Endothelial cell of umbilical vein (primary cell): ENCODE measurements at regions not wholly inside any gene's neighbourhood (a gene's known extent, or its start where the extent isn't known, plus 50 kb on each side); places are given as distances from the start of the nearest gene placed in this dataset.

Experiments used
- BruUV-seq: library from RNA; stranded (reverse); fragments of 400-500 nt; replicated peaks from 2 replicates; lab custom pipeline; 2021; lab: Mats Ljungman, UMichigan
- CTCF ChIA-PET: fragments of 300-600, 350-600 bp; sonication (Branson Sonifier 250); formaldehyde crosslinking; loops from one replicate; lab custom pipeline; 2021; ENCODE audit warnings: antibody characterized with exemption, inconsistent platforms; lab: Charles Lee
- POLR2A ChIA-PET: fragments of 300-600, 350-600 bp; sonication (Branson Sonifier 250); formaldehyde crosslinking; loops from one replicate; lab custom pipeline; 2021; ENCODE audit warnings: antibody characterized with exemption, inconsistent platforms; lab: Charles Lee
- DNase-seq: peaks from one replicate; pipeline ENCODE4 v3.0.0-alpha.2; 2011; ENCODE audit warnings: low read depth, low spot score
- FAIRE-seq: peaks from 2 replicates; lab custom pipeline; 2011; peaks lifted over from hg19 to GRCh38; lab: Jason Lieb, UNC
- H2AFZ ChIP-seq: 2 replicates; pipeline ENCODE4 v1.6.0; 2012; ENCODE audit warnings: low read depth, low read length, control low read depth, inconsistent platforms
- H3K27ac ChIP-seq: 2 replicates; pipeline ENCODE4 v1.5.1; 2011; ENCODE audit warnings: low read depth, mild to moderate bottlenecking, control low read depth, low read length, moderate library complexity; ENCODE audit not compliant: insufficient read depth
- H3K27me3 ChIP-seq, 2 experiments: 2 replicates each; pipeline versions ENCODE4 v1.6.0 to v1.6.1; 2011; ENCODE audit warnings: low read length in 2 of 2, mixed read lengths in 1 of 2; ENCODE audit not compliant: control insufficient read depth in 2 of 2, insufficient read depth in 2 of 2
- H3K36me3 ChIP-seq, 2 experiments: 2 replicates in 1 of 2; 3 replicates in 1 of 2; pipeline ENCODE4 v1.5.1; 2011; ENCODE audit warnings: low read length in 2 of 2, mild to moderate bottlenecking in 1 of 2, moderate library complexity in 1 of 2; ENCODE audit not compliant: control insufficient read depth in 2 of 2, insufficient read depth in 2 of 2; ENCODE audit errors: extremely low read depth in 1 of 2
- H3K4me1 ChIP-seq: 3 replicates; pipeline ENCODE4 v1.5.1; 2011; ENCODE audit warnings: mild to moderate bottlenecking, low read length; ENCODE audit not compliant: control insufficient read depth, insufficient read depth; ENCODE audit errors: extremely low read depth
- H3K4me2 ChIP-seq: 2 replicates; pipeline ENCODE4 v1.6.1; 2011; ENCODE audit warnings: low read length, control low read depth, mixed read lengths; ENCODE audit not compliant: insufficient read depth
- H3K4me3 ChIP-seq, 3 experiments: fragments of 200-600 bp in 1 of 3; sonication (generic), shearing (Covaris generic) in 1 of 3; replicated peaks in 1 of 3; 2 replicates each; pipeline ENCODE4 v1.5.1; 2011 to 2016; ENCODE audit warnings: control low read depth in 3 of 3, low read length in 3 of 3, mild to moderate bottlenecking in 2 of 3, inconsistent platforms in 1 of 3, low read depth in 1 of 3, moderate library complexity in 1 of 3; ENCODE audit not compliant: insufficient read depth in 1 of 3
- H3K79me2 ChIP-seq: 2 replicates; pipeline ENCODE4 v1.6.0; 2012; ENCODE audit warnings: low read length, inconsistent platforms; ENCODE audit not compliant: control insufficient read depth, insufficient read depth
- H3K9ac ChIP-seq: replicated peaks from 2 replicates; pipeline ENCODE3; 2011; ENCODE audit warnings: low read length, control low read depth; ENCODE audit not compliant: insufficient read depth; ENCODE audit errors: extremely low read depth
- H3K9me1 ChIP-seq: replicated peaks from 3 replicates; pipeline ENCODE4 v1.6.0; 2011; ENCODE audit warnings: mild to moderate bottlenecking, low read length; ENCODE audit not compliant: control insufficient read depth, insufficient read depth; ENCODE audit errors: extremely low read depth
- H3K9me3 ChIP-seq: replicated peaks from 2 replicates; pipeline ENCODE4 v1.5.1; 2012; ENCODE audit warnings: low read length, inconsistent platforms; ENCODE audit not compliant: control insufficient read depth, insufficient read depth
- H4K20me1 ChIP-seq: replicated peaks from 2 replicates; pipeline ENCODE3; 2011; ENCODE audit warnings: mild to moderate bottlenecking, low read length; ENCODE audit not compliant: control insufficient read depth, insufficient read depth; ENCODE audit errors: extremely low read depth
- CTCF ChIP-seq, 2 donors: IDR thresholded peaks; 1 replicate in 1 of 2; 2 replicates in 1 of 2; pipeline ENCODE4 v1.5.1; 2011; ENCODE audit warnings: low read length in 2 of 2, mild to moderate bottlenecking in 2 of 2, moderate library complexity in 2 of 2, control low read depth in 1 of 2, inconsistent platforms in 1 of 2, low read depth in 1 of 2; ENCODE audit not compliant: insufficient read depth in 1 of 2; ENCODE audit errors: extremely low read depth in 1 of 2
- EZH2 ChIP-seq: IDR thresholded peaks from 2 replicates; pipeline ENCODE4 v1.6.1; 2012; ENCODE audit warnings: borderline replicate concordance, low read depth, mild to moderate bottlenecking, moderate library complexity, low read length, inconsistent platforms; ENCODE audit not compliant: severe bottlenecking
- FOS ChIP-seq: IDR thresholded peaks from 2 replicates; pipeline ENCODE4 v1.6.1; 2011; ENCODE audit warnings: mild to moderate bottlenecking, low read length, moderate library complexity, borderline replicate concordance; ENCODE audit not compliant: insufficient read depth
- GATA2 ChIP-seq: IDR thresholded peaks from 2 replicates; pipeline ENCODE4 v1.7.0; 2011; ENCODE audit warnings: low read depth, mild to moderate bottlenecking, moderate library complexity, mixed read lengths, low read length; ENCODE audit not compliant: insufficient read length, insufficient read depth
- JUN ChIP-seq: IDR thresholded peaks from 2 replicates; pipeline ENCODE4 v1.6.1; 2011; ENCODE audit warnings: borderline replicate concordance, low read depth; ENCODE audit not compliant: insufficient read length, insufficient read depth
- MAX ChIP-seq: IDR thresholded peaks from 2 replicates; pipeline ENCODE4 v1.6.1; 2011; ENCODE audit not compliant: insufficient read depth, insufficient read length
- MYC ChIP-seq: IDR thresholded peaks from one replicate; pipeline ENCODE4 v1.6.1; 2011; ENCODE audit warnings: mild to moderate bottlenecking, low read depth, low read length
- POLR2A ChIP-seq: IDR thresholded peaks from 2 replicates; pipeline ENCODE4 v1.6.1; 2012; ENCODE audit warnings: low read depth, mild to moderate bottlenecking, control low read depth, low read length
- POLR2AphosphoS5 ChIP-seq: IDR thresholded peaks from 2 replicates; pipeline ENCODE4 v1.6.1; 2012; ENCODE audit warnings: low read depth, mild to moderate bottlenecking, control low read depth, low read length, moderate library complexity; ENCODE audit not compliant: insufficient read depth
- dilution Hi-C: fragments of 300-500 bp; cut with MboI; formaldehyde crosslinking; loops from one replicate; pipeline ENCODE4 v1.15.0; 2019; ENCODE audit warnings: low sequenced_read_pairs; ENCODE audit not compliant: extremely low pct_ligation_motif_present
- intact Hi-C: fragments of 100-400 bp; cut with micrococcal nuclease; formaldehyde crosslinking; loops from one replicate; pipeline ENCODE4 v1.10.0; 2022

GRCh38 chr11:122491509-122491908 is 164.0 kb upstream of the UBASH3B start:
- CTCF ChIA-PET: no interaction called here
- Histone ChIP-seq H3K27me3 (peaks cover 3 to 6% of the 10 kb centered on the region in 2 experiments), H3K36me3 (no peaks in the 10 kb centered on the region), H4K20me1 (no peaks in the 10 kb centered on the region), H3K4me1 (peaks cover 7% of the 10 kb centered on the region), H2AFZ (no peak overlapping the region), H3K4me3 (no peak overlapping the region), H3K27ac (peak overlapping the region; percentile 40), H3K9ac (no peak overlapping the region), H3K9me3 (no peaks in the 10 kb centered on the region), H3K79me2 (no peaks in the 10 kb centered on the region), H3K4me2 (peak overlapping the region; percentile 34), H3K9me1 (no peaks in the 10 kb centered on the region)
- dilution Hi-C loops: no loop called here
- no TSS peak for BruUV-seq
- TF ChIP-seq FOS (no peak), POLR2AphosphoS5 (peak; percentile 19), MAX (peak; percentile 78), POLR2A (no peak), GATA2 (no peak), MYC (no peak), EZH2 (no peak), CTCF (IDR thresholded peaks at IDR 0.05; ENCODE audit: extremely low read depth in 1 of 2, insufficient read depth in 1 of 2, low read depth in 1 of 2, low read length in 2 of 2) (no peak), JUN (peak; percentile 90)
- peak; percentile 46 for FAIRE-seq
- POLR2A ChIA-PET: no interaction called here
- DNase-seq: peak; percentile 93
- intact Hi-C loops: loop anchor here (1.0 kb wide), 1 partner anchor 262 kb away; no protein-coding TSS in a partner anchor
